ENCODE measurements at regions not wholly inside any gene's neighbourhood (a gene's known extent, or its start where the extent isn't known, plus 50 kb on each side); places are given as distances from the start of the nearest gene placed in this dataset.

DNA sequence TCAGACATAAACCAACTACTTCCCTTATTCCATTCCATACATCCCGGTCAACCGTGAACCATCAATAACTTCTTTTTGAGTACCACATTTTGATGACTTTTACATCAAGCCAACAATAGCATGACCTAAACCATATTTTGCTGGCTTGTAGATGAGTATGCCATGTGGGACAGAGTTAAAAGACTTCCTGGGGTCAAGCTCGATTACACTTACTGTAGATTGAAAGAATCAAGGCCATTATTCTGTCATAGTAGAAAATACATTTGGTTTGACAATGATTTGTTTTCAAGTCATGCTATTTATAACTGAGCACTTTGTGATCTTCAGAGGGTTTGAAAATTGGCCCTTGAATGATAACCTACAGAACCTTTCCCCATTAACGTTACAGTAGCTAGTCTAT lies 1086.9 kb upstream of the PCDH20 start:
- intact Hi-C loops (cut with DNase I) = no loop called here
- no peak overlapping the region for H3K27ac ChIP-seq

DNA sequence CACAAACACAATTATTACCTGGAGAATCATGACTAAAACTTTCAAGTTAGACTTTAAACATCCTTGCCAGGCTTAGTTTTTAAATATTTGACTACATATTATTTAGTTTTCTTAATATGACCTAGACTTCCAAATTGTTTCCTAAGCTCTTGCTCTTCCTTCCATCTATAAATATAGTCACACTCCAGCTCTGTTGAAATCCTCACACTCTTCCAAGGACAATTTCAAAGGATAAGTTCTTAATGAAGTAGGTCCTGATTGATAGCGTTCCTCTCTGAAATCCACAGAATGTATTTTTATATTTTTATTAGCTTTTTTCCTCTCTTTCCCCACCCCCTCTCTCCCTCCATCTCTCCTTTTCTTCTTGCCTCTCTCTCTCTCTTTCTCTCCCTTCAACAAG lies 1074.1 kb upstream of the PCDH20 start:
- TF ChIP-seq POLR2AphosphoS5 (IDR thresholded peaks at IDR 0.05) = no peak
- TF ChIP-seq, protein P1, sequence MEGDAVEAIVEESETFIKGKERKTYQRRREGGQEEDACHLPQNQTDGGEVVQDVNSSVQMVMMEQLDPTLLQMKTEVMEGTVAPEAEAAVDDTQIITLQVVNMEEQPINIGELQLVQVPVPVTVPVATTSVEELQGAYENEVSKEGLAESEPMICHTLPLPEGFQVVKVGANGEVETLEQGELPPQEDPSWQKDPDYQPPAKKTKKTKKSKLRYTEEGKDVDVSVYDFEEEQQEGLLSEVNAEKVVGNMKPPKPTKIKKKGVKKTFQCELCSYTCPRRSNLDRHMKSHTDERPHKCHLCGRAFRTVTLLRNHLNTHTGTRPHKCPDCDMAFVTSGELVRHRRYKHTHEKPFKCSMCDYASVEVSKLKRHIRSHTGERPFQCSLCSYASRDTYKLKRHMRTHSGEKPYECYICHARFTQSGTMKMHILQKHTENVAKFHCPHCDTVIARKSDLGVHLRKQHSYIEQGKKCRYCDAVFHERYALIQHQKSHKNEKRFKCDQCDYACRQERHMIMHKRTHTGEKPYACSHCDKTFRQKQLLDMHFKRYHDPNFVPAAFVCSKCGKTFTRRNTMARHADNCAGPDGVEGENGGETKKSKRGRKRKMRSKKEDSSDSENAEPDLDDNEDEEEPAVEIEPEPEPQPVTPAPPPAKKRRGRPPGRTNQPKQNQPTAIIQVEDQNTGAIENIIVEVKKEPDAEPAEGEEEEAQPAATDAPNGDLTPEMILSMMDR (IDR thresholded peaks at IDR 0.05) = no peak
- TF ChIP-seq POLR2A (IDR thresholded peaks at IDR 0.05) = no peak
- Histone ChIP-seq H3K27ac (no peak overlapping the region), H3K4me1 (replicated peaks) (no peaks in the 10 kb centered on the region), H3K27me3 (replicated peaks; ENCODE audit: insufficient read depth) (no peaks in the 10 kb centered on the region), H3K36me3 (no peaks in the 10 kb centered on the region), H3K9me3 (no peaks in the 10 kb centered on the region), H3K4me3 (no peak overlapping the region)
- intact Hi-C loops (cut with DNase I) = no loop called here
- DNase-seq (ENCODE audit: low spot score) = no peak
- 95% methylated on average over 1 of the region's 1 CpG for WGBS

More for the DNA sequence above, 1086.9 kb upstream of the PCDH20 start:
- no peaks in the 10 kb centered on the region for H3K27me3 ChIP-seq (replicated peaks; ENCODE audit: insufficient read depth)
- 90% methylated on average over 4 of the region's 4 CpGs for WGBS
- no peaks in the 10 kb centered on the region for H3K36me3 ChIP-seq
- H3K4me1 ChIP-seq (replicated peaks) = no peaks in the 10 kb centered on the region
- no peak for DNase-seq (ENCODE audit: low spot score)
- H3K9me3 ChIP-seq = no peaks in the 10 kb centered on the region
- TF ChIP-seq POLR2A (IDR thresholded peaks at IDR 0.05) (no peak), POLR2AphosphoS5 (IDR thresholded peaks at IDR 0.05) (no peak)
- TF ChIP-seq, protein P1 (IDR thresholded peaks at IDR 0.05) = no peak
- H3K4me3 ChIP-seq = no peak overlapping the region

DNA sequence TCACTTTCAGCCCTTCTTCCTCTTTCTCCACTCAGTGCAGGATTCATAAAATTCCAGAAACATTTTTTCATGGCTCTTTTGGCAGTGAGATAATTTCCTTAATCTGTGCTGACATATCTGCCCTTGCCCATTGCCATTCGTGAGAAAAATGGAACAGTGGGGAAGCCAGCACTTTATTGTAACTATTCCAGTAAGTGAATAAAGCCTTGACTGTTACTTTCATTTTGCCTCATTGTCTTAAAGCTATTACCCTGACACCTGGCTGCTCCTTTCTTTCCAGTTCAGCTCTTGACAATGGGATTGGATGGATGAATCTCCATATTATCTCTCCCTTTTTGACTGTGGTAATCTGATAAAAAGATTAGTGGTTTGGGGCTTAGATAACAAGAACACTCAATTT lies 1068.1 kb upstream of the PCDH20 start:
- Histone ChIP-seq H3K36me3 (no peaks in the 10 kb centered on the region), H3K4me3 (no peak overlapping the region), H3K27ac (no peak overlapping the region), H3K4me1 (replicated peaks) (no peaks in the 10 kb centered on the region), H3K9me3 (no peaks in the 10 kb centered on the region), H3K27me3 (replicated peaks; ENCODE audit: insufficient read depth) (no peaks in the 10 kb centered on the region)
- 31% methylated on average over 1 of the region's 1 CpG for WGBS
- no peak for DNase-seq (ENCODE audit: low spot score)
- intact Hi-C loops (cut with DNase I) = no loop called here
- TF ChIP-seq POLR2A (IDR thresholded peaks at IDR 0.05) = no peak
- no peak for TF ChIP-seq POLR2AphosphoS5 (IDR thresholded peaks at IDR 0.05)
- TF ChIP-seq, protein P1 (IDR thresholded peaks at IDR 0.05) = no peak

DNA sequence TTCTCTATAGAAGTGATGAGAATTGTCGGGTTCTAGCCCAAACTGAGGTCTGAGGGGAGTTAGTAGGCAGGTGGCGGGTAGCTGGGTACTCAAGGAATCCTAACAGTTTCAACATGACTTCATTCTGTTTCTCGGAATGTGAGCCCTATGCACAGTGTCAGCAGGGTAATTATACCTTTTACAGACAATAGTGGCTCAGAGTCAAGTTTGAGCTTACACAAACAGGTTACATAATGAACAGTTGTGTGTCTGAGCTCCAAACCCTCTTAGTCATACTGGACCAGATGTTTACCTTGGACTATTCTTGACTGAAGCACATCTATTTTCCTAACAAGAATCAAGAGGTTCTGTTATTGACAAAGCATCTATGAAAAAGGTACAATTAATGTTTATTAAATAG lies 1066.7 kb upstream of the PCDH20 start:
- Histone ChIP-seq H3K9me3 (no peaks in the 10 kb centered on the region), H3K27ac (no peak overlapping the region), H3K27me3 (replicated peaks; ENCODE audit: insufficient read depth) (no peaks in the 10 kb centered on the region), H3K4me1 (replicated peaks) (no peaks in the 10 kb centered on the region), H3K36me3 (no peaks in the 10 kb centered on the region), H3K4me3 (no peak overlapping the region)
- DNase-seq (ENCODE audit: low spot score) = no peak
- intact Hi-C loops (cut with DNase I) = no loop called here
- TF ChIP-seq POLR2AphosphoS5 (IDR thresholded peaks at IDR 0.05) = no peak
- TF ChIP-seq, protein P1 (IDR thresholded peaks at IDR 0.05) = no peak
- TF ChIP-seq POLR2A (IDR thresholded peaks at IDR 0.05) = no peak
- 85% methylated on average over 3 of the region's 3 CpGs for WGBS

DNA sequence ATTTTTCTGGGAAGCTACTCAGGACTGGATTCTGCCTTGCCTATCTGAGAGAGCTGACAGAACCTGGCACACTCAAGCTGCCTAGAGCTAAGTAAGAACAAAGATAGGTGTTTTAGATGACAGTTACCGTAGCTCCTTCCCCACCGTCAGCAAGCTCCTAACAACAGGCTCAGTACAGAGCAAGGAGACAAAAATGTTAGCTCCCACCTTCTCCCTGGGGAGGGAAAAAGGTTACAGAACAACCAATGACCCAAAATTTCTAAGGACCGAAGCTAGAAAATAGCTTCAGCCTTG lies 1058.2 kb upstream of the PCDH20 start:
- Histone ChIP-seq H3K4me1 (replicated peaks) (no peaks in the 10 kb centered on the region), H3K4me3 (no peak overlapping the region), H3K27me3 (replicated peaks; ENCODE audit: insufficient read depth) (no peaks in the 10 kb centered on the region), H3K27ac (no peak overlapping the region), H3K36me3 (no peaks in the 10 kb centered on the region), H3K9me3 (no peaks in the 10 kb centered on the region)
- intact Hi-C loops (cut with DNase I) = no loop called here
- WGBS = 89% methylated on average over 3 of the region's 3 CpGs
- TF ChIP-seq, protein P1 (IDR thresholded peaks at IDR 0.05) = no peak
- TF ChIP-seq POLR2A (IDR thresholded peaks at IDR 0.05) (no peak), POLR2AphosphoS5 (IDR thresholded peaks at IDR 0.05) (no peak)
- DNase-seq (ENCODE audit: low spot score) = no peak

All from prostate gland (tissue), 2 donors.